Right atrium auricular region (tissue), 2 donors: ENCODE measurements at regions not wholly inside any gene's neighbourhood (a gene's known extent, or its start where the extent isn't known, plus 50 kb on each side); places are given as distances from the start of the nearest gene placed in this dataset.

Source experiments
- DNase-seq: peaks from one replicate; pipeline ENCODE4 v3.0.0-alpha.2; 2019; ENCODE audit warnings: low spot score
- H3K27ac ChIP-seq, 2 donors: fragments of 200-600 bp; sonication (generic); 1 replicate in 1 of 2; 2 replicates in 1 of 2; pipeline ENCODE4 v1.5.1; 2016 to 2019
- H3K27me3 ChIP-seq, 2 donors: fragments of 200-600 bp; sonication (generic); one replicate each; pipeline versions ENCODE4 v1.5.1 to v1.6.0; 2017 to 2019
- H3K36me3 ChIP-seq: fragments of 200-600 bp; sonication (generic); one replicate; pipeline ENCODE4 v1.5.1; 2016
- H3K4me1 ChIP-seq, 2 donors: fragments of 200-600 bp; sonication (generic); one replicate each; pipeline versions ENCODE4 v1.5.1 to v1.6.0; 2017 to 2019
- H3K4me3 ChIP-seq, 2 donors: fragments of 200-600 bp; sonication (generic); 1 replicate in 1 of 2; 2 replicates in 1 of 2; pipeline ENCODE4 v1.5.1; 2017 to 2019; ENCODE audit warnings: mild to moderate bottlenecking in 1 of 2, moderate library complexity in 1 of 2
- H3K9me3 ChIP-seq, 2 donors: fragments of 200-600 bp; sonication (generic); one replicate each; pipeline ENCODE4 v1.5.1; 2019
- CTCF ChIP-seq, 2 donors: fragments of 200-600 bp; sonication (generic); IDR thresholded peaks; one replicate each; pipeline ENCODE4 v1.5.1; 2019; ENCODE audit warnings: antibody characterized with exemption in 2 of 2

DNA sequence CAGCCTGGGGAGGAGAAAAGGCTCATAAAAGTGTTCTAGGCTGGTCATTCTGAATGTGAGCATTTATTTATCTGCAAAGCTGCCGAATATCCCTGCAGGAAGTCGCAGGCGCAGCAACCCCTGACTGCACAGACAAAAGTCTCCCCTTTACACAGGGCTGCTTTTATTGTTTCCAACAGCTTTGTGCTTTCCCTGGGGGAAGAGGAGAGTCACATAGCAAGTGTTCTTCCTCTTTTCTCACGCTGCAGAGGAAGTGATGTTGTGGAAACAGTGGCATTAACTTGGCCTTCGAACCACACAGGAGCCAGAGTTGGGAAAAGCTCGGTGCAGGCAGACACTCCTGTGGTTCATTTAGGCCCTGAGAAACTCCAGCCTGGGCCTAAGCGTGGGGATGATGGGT, 81.5 kb upstream of the BCOR start:
- DNase-seq = no peak
- Histone ChIP-seq H3K27ac (no peak overlapping the region), H3K36me3 (no peaks in the 10 kb centered on the region), H3K4me1 (peaks cover 0 to 4% of the 10 kb centered on the region in 2 donors), H3K9me3 (no peaks in the 10 kb centered on the region), H3K4me3 (no peak overlapping the region), H3K27me3 (no peaks in the 10 kb centered on the region)
- TF ChIP-seq CTCF (IDR thresholded peaks at IDR 0.05) = no peak

DNA sequence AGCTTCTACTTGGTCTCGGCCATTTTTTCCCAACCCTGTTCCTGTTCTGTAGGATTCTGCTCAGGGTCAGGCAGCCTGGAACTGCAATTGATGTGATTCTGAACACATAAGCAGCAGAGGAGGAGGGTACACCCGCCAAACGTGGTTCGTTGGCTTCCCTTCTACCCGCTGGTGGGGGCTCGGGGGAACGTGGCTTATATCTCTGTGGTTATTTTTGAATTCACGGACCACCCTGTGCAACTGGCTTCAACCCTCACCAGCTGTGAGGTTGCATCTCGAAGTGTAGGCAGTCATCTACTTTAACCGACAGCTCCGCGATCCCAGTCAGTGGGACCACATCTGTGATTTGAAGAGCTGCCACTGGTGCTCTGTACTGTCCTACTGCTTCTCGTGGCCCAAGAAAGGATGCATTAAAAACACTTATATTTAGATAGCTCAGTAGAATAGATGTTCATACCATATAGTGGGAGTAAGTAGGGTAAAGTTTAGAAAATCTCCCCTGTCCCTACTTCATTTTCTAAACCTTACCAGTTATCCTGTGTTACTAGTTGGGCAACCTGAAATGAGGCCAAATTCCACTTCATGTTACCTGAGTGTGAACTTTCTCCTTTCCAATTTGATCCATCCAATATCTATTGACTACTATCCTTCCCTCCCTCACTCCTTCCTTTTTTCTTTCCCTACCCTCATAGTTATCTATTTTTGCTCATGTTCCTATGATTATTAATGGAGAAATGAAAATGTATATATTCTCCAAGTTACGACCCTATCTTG, 80.4 kb upstream of the BCOR start:
- Histone ChIP-seq H3K36me3 (no peaks in the 10 kb centered on the region), H3K4me1 (peaks cover 0 to 15% of the 10 kb centered on the region in 2 donors), H3K27me3 (no peaks in the 10 kb centered on the region), H3K4me3 (no peak overlapping the region), H3K27ac (no peak overlapping the region), H3K9me3 (no peaks in the 10 kb centered on the region)
- TF ChIP-seq CTCF (IDR thresholded peaks at IDR 0.05) = no peak
- DNase-seq = no peak

GRCh38 chrX:40177489-40177888, 79.7 kb upstream of the BCOR start:
- no peak for DNase-seq
- Histone ChIP-seq H3K27ac (peak overlapping the region; percentile 90 to 91), H3K9me3 (no peaks in the 10 kb centered on the region), H3K36me3 (no peaks in the 10 kb centered on the region), H3K4me1 (peaks cover 0 to 21% of the 10 kb centered on the region in 2 donors), H3K4me3 (no peak overlapping the region), H3K27me3 (no peaks in the 10 kb centered on the region)
- TF ChIP-seq CTCF (IDR thresholded peaks at IDR 0.05) = no peak

- TF ChIP-seq CTCF (IDR thresholded peaks at IDR 0.05) = no peak
- peak overlapping the region; percentile 45 to 56 for H3K4me3 ChIP-seq
- no peaks in the 10 kb centered on the region for H3K9me3 ChIP-seq
- no peak for DNase-seq
- H3K27ac ChIP-seq = peak overlapping the region; percentile 90 to 91
- no peaks in the 10 kb centered on the region for H3K36me3 ChIP-seq
- peaks cover 0 to 21% of the 10 kb centered on the region in 2 donors for H3K4me1 ChIP-seq
- H3K27me3 ChIP-seq = no peaks in the 10 kb centered on the region
Observed at GRCh38 chrX:40177117-40177430, 79.3 kb upstream of the BCOR start.

DNA sequence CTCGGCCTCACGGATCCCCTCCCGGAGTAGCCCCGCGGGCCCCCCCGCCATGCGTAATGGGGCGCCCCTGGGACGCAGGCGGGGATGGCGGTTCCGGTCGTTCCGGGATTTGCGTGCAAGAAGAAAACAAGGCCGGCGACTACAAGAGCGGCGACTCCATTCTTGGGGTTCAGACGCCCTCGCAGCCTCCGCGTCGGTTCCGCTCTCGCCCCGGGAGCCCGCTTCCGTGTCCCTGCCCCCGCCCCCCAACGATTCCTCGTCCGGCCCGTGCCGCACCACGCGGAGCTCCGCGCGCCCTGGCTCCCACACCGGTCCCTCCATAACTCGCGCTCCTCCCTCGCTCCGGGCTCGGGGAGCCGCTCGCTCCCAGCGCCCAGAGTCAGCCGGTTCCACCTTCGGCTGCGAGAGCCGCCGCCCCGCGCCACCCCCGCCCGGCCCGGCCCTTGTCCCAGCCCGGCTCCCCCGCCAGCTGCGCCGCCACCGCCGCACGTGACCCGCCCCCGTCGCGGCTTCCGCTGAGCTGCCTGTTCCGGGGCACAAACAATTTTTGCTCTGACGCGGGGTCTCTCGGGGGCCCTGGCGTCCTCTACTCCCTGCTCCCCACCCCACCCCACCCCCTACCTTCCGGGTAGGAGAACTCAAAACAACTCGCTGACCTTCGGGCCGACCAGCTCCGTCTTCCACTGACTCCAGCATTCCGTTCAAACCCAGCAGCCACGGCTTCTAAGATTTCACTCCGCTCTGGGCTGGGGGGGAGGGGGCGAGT, 78.8 kb upstream of the BCOR start:
- Histone ChIP-seq H3K27ac (peak overlapping the region; percentile 90 to 91), H3K27me3 (no peaks in the 10 kb centered on the region), H3K9me3 (no peaks in the 10 kb centered on the region), H3K4me1 (peaks cover 0 to 21% of the 10 kb centered on the region in 2 donors), H3K36me3 (no peaks in the 10 kb centered on the region), H3K4me3 (peak overlapping the region; percentile 45 to 56)
- DNase-seq = peak; percentile 76
- TF ChIP-seq CTCF (IDR thresholded peaks at IDR 0.05) = no peak
